Stomach (tissue), 4 donors: ENCODE measurements at regions not wholly inside any gene's neighbourhood (a gene's known extent, or its start where the extent isn't known, plus 50 kb on each side); places are given as distances from the start of the nearest gene placed in this dataset.

Experiments used
- POLR2AphosphoS5 ChIP-seq, 3 donors: sonication (generic); formaldehyde crosslinking; IDR thresholded peaks; one replicate each; pipeline ENCODE4 v1.6.1; 2016; ENCODE audit warnings: antibody characterized with exemption in 3 of 3
- TF ChIP-seq, protein P1 (sequence below), 7 experiments: fragments of 450-650 bp in 4 of 7; fragments of 200-600 bp in 3 of 7; sonication (generic) in 3 of 7; IDR thresholded peaks; one replicate each; pipeline ENCODE4 v1.5.1; 2016 to 2019; ENCODE audit warnings: antibody characterized with exemption in 7 of 7, control low read depth in 2 of 7, mild to moderate bottlenecking in 1 of 7

DNA sequence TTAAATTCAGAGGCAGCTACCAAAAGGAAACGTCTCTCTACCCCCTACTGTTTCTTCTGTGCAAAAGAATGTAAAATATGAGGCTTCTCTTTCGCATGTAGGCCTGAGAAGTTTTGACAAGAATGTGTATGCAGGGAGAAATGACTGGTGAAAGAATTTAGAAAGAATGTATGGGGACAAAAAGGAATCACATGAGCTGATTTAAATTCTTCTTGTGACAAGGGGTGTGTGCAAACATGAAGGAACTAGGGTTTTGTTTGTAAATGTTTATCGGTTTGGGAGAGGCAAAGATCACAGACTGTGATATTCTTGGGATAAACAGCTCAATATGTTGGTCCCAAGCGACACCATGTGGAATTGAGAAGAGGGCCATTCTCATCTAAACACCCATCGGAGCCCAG lies 345.2 kb upstream of the VRK2 start:
- TF ChIP-seq, protein P1, sequence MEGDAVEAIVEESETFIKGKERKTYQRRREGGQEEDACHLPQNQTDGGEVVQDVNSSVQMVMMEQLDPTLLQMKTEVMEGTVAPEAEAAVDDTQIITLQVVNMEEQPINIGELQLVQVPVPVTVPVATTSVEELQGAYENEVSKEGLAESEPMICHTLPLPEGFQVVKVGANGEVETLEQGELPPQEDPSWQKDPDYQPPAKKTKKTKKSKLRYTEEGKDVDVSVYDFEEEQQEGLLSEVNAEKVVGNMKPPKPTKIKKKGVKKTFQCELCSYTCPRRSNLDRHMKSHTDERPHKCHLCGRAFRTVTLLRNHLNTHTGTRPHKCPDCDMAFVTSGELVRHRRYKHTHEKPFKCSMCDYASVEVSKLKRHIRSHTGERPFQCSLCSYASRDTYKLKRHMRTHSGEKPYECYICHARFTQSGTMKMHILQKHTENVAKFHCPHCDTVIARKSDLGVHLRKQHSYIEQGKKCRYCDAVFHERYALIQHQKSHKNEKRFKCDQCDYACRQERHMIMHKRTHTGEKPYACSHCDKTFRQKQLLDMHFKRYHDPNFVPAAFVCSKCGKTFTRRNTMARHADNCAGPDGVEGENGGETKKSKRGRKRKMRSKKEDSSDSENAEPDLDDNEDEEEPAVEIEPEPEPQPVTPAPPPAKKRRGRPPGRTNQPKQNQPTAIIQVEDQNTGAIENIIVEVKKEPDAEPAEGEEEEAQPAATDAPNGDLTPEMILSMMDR (IDR thresholded peaks at IDR 0.05), result no peak
- no peak for TF ChIP-seq POLR2AphosphoS5 (IDR thresholded peaks at IDR 0.05)
